Activated T-helper 2 cell treated with anti-CD3 and anti-CD28 coated beads, Interferon-gamma antibody, Interleukin-2, Interleukin-4, amounts not matched to agents 10 μg/mL and 5 μg/mL and 100 μg/mL, durations not matched to agents 14 hours and 24 hours and 36 hours (primary cell): ENCODE measurements at regions not wholly inside any gene's neighbourhood (a gene's known extent, or its start where the extent isn't known, plus 50 kb on each side); places are given as distances from the start of the nearest gene placed in this dataset.
"Not testable (repeated sequence)": the region's sequence is repeated elsewhere in the genome, so short reads cannot be mapped to it uniquely, and the experiment has no call there.

ENCODE experiments used
- DNase-seq: peaks from one replicate; pipeline ENCODE4 v3.0.0; 2021; ENCODE audit warnings: low spot score
- H3K27ac Mint-ChIP-seq: one replicate; pipeline ENCODE4 v1.8.0; 2021; ENCODE audit warnings: mixed read lengths
- H3K27me3 Mint-ChIP-seq: one replicate; pipeline ENCODE4 v1.8.0; 2021; ENCODE audit warnings: low read depth, mixed read lengths
- H3K36me3 Mint-ChIP-seq: one replicate; pipeline ENCODE4 v1.8.0; 2021; ENCODE audit warnings: low read depth, mixed read lengths
- H3K4me1 Mint-ChIP-seq: one replicate; pipeline ENCODE4 v1.8.0; 2021; ENCODE audit warnings: low read depth, mixed read lengths
- H3K4me3 Mint-ChIP-seq: one replicate; pipeline ENCODE4 v1.8.0; 2021; ENCODE audit warnings: low read depth, mild to moderate bottlenecking, moderate library complexity, mixed read lengths
- H3K9me3 Mint-ChIP-seq: one replicate; pipeline ENCODE4 v1.8.0; 2021; ENCODE audit warnings: mixed read lengths
- intact Hi-C: fragments of 100-400 bp; cut with micrococcal nuclease; formaldehyde crosslinking; loops from one replicate; pipeline ENCODE4 v1.15.1; 2023

DNA sequence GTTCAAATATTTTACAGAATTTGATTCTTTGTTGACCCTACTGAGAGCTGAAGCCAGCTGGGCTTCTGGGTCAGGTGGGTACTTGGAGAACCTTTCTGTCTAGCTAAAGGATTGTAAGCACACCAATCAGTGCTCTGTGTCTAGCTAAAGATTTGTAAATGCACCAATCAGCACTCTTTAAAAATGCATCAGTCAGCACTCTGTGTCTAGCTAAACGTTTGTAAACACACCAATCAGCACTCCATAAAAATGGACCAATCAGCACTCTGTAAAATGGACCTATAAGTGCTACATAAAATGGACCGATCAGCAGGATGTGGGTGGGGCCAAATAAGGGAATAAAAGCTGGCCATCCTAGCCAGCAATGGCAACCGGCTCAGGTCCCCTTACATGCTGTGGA lies 76.4 kb upstream of the TMSB4Y start:
- H3K36me3 Mint-ChIP-seq, DNase-seq, H3K4me1 Mint-ChIP-seq, H3K27ac Mint-ChIP-seq, H3K4me3 Mint-ChIP-seq, H3K9me3 Mint-ChIP-seq, intact Hi-C loops, H3K27me3 Mint-ChIP-seq: not testable (repeated sequence)

DNA sequence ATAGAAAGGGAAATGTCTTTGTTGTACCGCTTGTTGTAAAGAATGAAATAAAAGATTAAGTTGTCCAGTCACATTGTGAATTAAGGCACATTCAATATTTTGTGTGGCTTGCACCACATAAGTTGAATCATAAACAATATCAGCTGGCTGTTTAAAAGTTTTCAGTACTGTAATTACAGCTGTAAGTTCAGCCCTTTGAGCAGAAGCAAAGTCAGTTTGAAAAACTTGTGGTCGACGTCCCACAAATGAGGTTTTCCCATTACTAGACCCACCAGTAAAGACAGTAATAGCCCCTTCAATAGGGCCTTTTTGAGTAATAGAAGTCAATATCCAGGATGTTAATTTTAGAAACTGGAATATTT lies 87.8 kb upstream of the TMSB4Y start:
- H3K4me1 Mint-ChIP-seq, result no peaks in the 10 kb centered on the region
- no peaks in the 10 kb centered on the region for H3K27me3 Mint-ChIP-seq
- no peaks in the 10 kb centered on the region for H3K36me3 Mint-ChIP-seq
- no peak overlapping the region for H3K27ac Mint-ChIP-seq
- no peak for DNase-seq
- intact Hi-C loops, result no loop called here
- H3K9me3 Mint-ChIP-seq, result no peaks in the 10 kb centered on the region
- no peak overlapping the region for H3K4me3 Mint-ChIP-seq

DNA sequence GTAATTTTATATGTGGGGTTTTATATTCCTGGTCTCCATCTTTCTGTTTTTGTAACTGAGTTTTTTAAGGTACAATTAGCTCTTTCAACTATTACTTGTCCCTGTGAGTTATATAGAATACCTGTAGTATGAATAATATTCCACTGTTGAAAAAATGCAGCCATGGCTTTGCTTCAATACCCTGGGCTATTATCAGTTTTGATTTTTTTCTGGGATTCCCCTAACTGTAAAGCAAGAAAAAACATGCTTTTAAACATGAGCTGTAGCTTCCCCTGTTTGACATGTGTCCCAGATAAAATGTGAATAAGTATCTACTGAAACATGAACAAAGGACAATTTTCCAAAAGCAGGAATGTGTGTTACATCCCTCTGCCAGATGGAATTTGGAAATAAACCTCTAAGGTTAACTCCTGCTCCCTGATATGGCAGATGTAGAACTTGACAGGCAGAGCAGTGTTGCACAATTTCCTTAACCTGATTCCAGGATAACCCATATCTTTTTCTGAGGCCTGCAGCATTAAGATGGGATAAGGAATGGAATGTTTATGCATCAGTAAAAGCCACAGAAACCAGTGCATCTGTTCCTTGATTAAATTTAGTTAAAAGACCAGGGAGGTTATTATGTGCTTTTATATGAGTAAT lies 88.3 kb upstream of the TMSB4Y start:
- Mint-ChIP-seq H3K9me3 (no peaks in the 10 kb centered on the region), H3K36me3 (no peaks in the 10 kb centered on the region), H3K4me1 (no peaks in the 10 kb centered on the region), H3K27me3 (no peaks in the 10 kb centered on the region), H3K4me3 (no peak overlapping the region), H3K27ac (no peak overlapping the region)
- intact Hi-C loops, result no loop called here
- DNase-seq, result no peak

DNA sequence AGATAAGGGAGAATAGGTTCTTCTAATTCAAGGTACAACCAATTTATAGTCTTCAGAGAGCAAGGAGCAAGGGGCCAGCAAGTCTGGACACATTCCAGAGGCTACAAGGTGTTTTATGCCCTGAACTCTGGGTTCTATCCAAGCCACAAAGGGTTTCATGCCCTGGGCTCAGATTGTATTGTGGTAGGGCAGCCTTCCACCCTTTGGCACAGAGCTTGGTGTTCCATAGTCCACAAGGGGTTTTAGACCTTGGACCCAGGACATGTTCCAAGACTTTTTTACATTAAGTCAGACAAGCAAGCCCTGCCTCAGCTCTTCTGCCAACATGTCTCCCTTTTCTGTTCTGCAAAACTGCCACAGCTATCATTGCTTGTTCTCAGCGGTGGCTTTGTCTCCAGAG lies 90.8 kb upstream of the TMSB4Y start:
- H3K36me3 Mint-ChIP-seq, result no peaks in the 10 kb centered on the region
- H3K9me3 Mint-ChIP-seq, result no peaks in the 10 kb centered on the region
- no peaks in the 10 kb centered on the region for H3K4me1 Mint-ChIP-seq
- intact Hi-C loops, result no loop called here
- H3K4me3 Mint-ChIP-seq, result no peak overlapping the region
- no peaks in the 10 kb centered on the region for H3K27me3 Mint-ChIP-seq
- DNase-seq, result no peak
- H3K27ac Mint-ChIP-seq, result no peak overlapping the region

DNA sequence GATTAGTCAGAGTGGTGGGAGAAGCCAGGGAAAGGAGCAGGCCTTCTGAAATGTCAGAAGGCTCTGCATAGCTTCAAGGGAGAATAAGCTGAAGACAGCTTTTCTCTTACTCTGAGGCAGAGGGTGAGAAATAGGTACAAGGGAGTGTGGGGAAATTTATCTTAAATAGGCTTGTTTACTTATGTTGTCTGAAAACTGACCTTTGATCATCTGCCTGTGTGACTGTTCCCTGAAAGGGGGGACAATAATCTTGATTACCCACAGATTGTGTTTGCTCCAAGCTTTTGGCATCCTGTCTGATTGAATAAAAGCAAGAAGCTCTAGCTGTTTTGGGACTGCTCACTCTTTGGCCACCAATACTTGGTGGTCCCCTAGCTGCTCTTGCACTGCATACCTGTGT lies 91.7 kb upstream of the TMSB4Y start:
- Mint-ChIP-seq H3K36me3 (no peaks in the 10 kb centered on the region), H3K9me3 (no peaks in the 10 kb centered on the region), H3K27me3 (no peaks in the 10 kb centered on the region), H3K4me3 (no peak overlapping the region), H3K4me1 (no peaks in the 10 kb centered on the region), H3K27ac (no peak overlapping the region)
- intact Hi-C loops, result no loop called here
- DNase-seq, result no peak

DNA sequence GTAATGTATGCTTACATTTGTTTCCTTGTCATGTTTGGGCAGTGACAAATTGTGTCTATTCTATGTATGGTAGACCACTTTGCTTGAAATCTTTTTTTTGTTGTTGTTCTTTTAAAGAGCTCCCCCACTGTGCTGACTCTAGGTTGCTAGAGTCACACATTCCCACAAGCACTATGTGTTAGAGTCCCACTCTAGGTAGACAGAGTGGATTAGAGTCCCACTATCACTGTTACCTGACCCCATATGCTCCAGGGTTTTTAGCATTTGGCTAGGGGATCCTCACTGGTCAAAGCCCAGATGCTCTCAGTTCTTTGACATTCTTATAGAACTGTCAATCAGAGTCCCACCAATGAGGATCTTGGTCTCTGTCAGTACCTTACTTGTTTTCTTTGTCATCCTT lies 111.2 kb upstream of the TMSB4Y start:
- Mint-ChIP-seq H3K4me1 (no peaks in the 10 kb centered on the region), H3K9me3 (no peaks in the 10 kb centered on the region), H3K27me3 (no peaks in the 10 kb centered on the region), H3K4me3 (no peak overlapping the region), H3K36me3 (no peaks in the 10 kb centered on the region), H3K27ac (no peak overlapping the region)
- intact Hi-C loops, result no loop called here
- DNase-seq, result no peak

DNA sequence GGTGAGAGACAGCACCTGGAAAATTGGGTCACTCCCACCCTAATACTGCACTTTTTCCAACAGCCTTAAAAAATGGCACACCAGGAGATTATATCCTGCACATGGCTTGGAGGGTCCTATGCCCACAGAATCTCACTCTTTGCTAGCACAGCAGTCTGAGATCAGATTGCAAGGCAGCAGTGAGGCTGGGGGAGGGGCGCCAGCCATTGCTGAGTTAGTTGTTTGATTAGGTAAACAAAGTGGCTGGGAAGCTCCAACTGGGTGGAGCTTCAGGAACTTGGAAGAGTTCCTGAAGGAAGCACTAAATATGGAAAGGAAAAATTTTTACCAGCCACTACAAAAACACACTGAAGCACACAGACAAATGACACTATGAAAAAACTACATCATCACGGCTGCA lies 91.1 kb upstream of the UTY start:
- H3K4me1 Mint-ChIP-seq, DNase-seq, H3K27ac Mint-ChIP-seq, H3K27me3 Mint-ChIP-seq, H3K4me3 Mint-ChIP-seq, H3K36me3 Mint-ChIP-seq, intact Hi-C loops, H3K9me3 Mint-ChIP-seq: not testable (repeated sequence)

DNA sequence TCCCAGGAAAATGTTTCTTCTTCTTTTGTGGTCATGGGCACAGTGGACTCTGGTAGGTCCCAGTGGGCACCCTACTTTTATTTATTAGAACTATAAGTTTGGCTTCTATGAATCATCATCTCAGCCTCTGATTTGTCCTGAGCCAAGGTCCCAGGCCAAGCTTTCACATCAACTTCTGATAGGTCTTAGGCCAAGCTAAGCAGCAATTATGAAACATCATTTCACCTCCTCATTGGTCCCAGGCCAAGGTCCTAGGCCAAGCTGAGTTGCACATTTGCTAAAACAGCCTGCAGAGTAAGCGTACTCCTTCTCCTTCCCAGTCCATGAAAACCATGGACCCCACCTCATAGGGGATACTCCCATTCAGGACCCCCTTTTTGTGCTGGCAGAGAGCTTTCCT lies 87.4 kb upstream of the UTY start:
- DNase-seq, result no peak
- Mint-ChIP-seq H3K36me3 (no peaks in the 10 kb centered on the region), H3K27me3 (no peaks in the 10 kb centered on the region), H3K4me1 (no peaks in the 10 kb centered on the region), H3K27ac (no peak overlapping the region), H3K9me3 (no peaks in the 10 kb centered on the region), H3K4me3 (no peak overlapping the region)
- intact Hi-C loops, result no loop called here

DNA sequence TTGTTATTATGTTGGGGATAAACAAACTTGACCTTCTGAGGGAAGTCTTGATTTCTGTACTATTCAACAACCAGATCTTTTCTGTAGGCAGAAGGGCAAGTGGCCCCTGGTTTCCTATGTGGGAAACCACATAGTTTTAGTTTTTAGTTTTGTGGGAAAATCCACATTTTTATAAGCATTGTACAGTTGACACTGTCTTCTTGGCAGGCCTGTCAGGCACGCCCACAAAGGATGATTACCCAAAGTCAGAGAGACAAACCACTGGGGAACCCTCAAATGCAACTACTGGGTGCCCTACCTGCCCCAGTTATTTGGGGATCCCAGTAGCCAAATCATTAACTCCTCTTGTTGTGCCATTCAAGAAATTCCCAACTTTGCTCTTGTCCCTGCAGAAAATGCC lies 75.1 kb upstream of the UTY start:
- Mint-ChIP-seq H3K4me3 (no peak overlapping the region), H3K27me3 (no peaks in the 10 kb centered on the region), H3K36me3 (no peaks in the 10 kb centered on the region), H3K27ac (no peak overlapping the region), H3K4me1 (peaks cover 9% of the 10 kb centered on the region), H3K9me3 (peaks cover 9% of the 10 kb centered on the region)
- no peak for DNase-seq
- intact Hi-C loops, result loop anchor here (10.0 kb wide), 1 partner anchor 180 kb away; no protein-coding TSS in a partner anchor

DNA sequence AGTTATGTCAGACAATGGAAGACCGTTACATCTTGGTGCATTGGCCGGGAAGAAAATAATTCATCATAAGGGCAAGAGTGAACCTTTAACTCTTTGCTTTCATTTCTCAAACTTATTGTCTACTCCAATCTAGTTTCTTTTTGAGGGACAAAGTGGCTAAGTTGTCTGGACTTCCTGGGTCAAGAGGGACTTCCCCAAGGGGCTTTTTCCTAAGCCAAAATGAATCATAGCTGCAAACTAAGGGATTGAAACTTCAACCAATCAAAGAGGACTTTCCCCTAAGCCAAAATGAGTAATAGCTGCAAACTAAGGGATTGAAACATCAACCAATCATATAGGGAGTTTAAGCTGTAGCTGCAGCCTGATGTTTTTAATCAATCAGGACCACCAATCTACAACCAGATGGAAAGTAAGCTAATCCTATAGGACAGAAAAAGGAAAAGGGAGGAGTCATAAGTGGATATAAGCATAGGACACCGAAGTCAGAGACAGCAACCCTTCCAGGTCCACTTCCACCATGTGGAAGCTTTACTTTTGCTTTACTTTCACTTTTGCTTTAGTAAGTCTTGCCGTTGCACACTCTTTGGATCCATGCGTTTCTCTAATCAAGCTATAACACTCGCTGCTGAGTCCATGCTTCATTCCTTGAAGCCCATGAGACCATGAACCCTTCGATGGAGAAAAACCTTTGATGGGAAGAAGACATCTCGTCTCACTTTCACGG lies 72.7 kb upstream of the UTY start:
- no peaks in the 10 kb centered on the region for H3K27me3 Mint-ChIP-seq
- H3K27ac Mint-ChIP-seq, result no peak overlapping the region
- no peaks in the 10 kb centered on the region for H3K36me3 Mint-ChIP-seq
- peaks cover 9% of the 10 kb centered on the region for H3K9me3 Mint-ChIP-seq
- DNase-seq, result no peak
- intact Hi-C loops, result loop anchor here (10.0 kb wide), 1 partner anchor 178 kb away; no protein-coding TSS in a partner anchor
- no peak overlapping the region for H3K4me3 Mint-ChIP-seq
- peaks cover 9% of the 10 kb centered on the region for H3K4me1 Mint-ChIP-seq

DNA sequence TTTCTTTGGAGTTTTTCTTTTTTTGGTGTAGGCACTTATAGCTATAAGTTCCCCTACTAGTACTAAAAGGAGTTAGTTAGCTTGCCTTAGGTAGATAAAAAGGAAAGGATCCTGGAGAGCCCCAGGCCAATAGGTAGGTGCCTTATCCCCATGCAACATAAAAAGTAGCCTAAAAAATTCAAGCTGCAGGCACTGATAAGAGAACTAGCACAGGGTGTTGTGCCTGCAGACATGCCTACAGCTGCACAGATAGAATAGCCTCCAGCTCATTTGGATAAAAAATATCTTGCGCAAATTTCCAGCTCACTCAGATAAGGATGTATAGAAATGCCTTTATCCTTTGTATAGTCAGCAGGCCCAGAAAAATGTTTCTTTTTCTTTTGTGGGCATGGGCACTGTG lies 71.4 kb upstream of the UTY start:
- H3K4me1 Mint-ChIP-seq, result peaks cover 9% of the 10 kb centered on the region
- no peaks in the 10 kb centered on the region for H3K27me3 Mint-ChIP-seq
- H3K27ac Mint-ChIP-seq, result no peak overlapping the region
- no peak for DNase-seq
- H3K4me3 Mint-ChIP-seq, result no peak overlapping the region
- H3K9me3 Mint-ChIP-seq, result peaks cover 9% of the 10 kb centered on the region
- intact Hi-C loops, result loop anchor here (10.0 kb wide), 1 partner anchor 176 kb away; no protein-coding TSS in a partner anchor
- no peaks in the 10 kb centered on the region for H3K36me3 Mint-ChIP-seq

DNA sequence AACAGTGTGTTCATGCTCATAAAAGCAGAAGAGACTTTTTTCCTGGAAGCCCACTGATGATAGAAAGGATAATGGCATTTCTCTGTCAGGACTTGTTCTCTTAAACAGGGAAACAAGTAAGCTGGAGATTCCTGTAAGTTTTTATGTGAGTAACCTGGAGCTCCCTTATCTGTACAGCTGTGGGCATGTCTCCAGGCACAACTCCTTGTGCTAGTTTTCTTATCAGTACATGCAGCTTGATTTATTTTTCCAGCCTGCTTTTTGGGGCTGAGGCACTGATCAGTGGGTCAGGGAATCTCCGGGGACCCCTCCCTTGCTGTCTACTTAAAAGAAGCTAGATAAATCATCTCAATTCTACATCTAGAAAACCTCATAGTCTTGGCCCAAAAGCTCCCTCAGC lies 64.7 kb upstream of the UTY start:
- intact Hi-C loops, result no loop called here
- H3K4me3 Mint-ChIP-seq, result no peak overlapping the region
- H3K27me3 Mint-ChIP-seq, result no peaks in the 10 kb centered on the region
- no peaks in the 10 kb centered on the region for H3K4me1 Mint-ChIP-seq
- H3K36me3 Mint-ChIP-seq, result no peaks in the 10 kb centered on the region
- DNase-seq, result no peak
- H3K9me3 Mint-ChIP-seq, result peaks cover 5% of the 10 kb centered on the region
- no peak overlapping the region for H3K27ac Mint-ChIP-seq

DNA sequence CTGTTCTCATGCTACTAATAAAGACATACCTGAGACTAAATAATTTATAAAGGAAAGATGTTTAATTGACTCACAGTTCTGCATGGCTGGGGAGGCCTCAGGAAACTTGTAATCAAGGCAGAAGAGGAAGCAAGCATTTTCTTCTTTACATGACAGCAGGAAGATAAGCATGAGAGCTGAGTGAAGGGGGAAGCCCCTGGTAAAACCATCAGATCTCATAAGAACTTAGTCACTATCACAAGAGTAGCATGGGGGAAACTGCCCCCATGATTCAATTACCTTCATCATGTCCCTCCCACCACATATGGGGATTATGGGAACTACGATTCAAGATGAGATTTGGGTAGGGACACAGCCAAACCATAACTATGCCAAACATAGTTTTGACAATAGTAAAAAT lies 58.1 kb upstream of the UTY start:
- Mint-ChIP-seq H3K4me1 (no peaks in the 10 kb centered on the region), H3K27me3 (no peaks in the 10 kb centered on the region), H3K4me3 (no peak overlapping the region), H3K36me3 (no peaks in the 10 kb centered on the region), H3K27ac (no peak overlapping the region), H3K9me3 (peaks cover 5% of the 10 kb centered on the region)
- no peak for DNase-seq
- intact Hi-C loops, result no loop called here
